HFFc6 (cell line): ENCODE measurements at regions not wholly inside any gene's neighbourhood (a gene's known extent, or its start where the extent isn't known, plus 50 kb on each side); places are given as distances from the start of the nearest gene placed in this dataset.
"Not testable (repeated sequence)": the region's sequence is repeated elsewhere in the genome, so short reads cannot be mapped to it uniquely, and the experiment has no call there.

Experiments used
- DNase-seq: peaks from one replicate; pipeline ENCODE4 v3.0.0-alpha.2; 2018
- H3K27ac Mint-ChIP-seq: 2 replicates; pipeline ENCODE4 v1.8.0; 2020; ENCODE audit warnings: mild to moderate bottlenecking, mixed read lengths
- H3K27me3 Mint-ChIP-seq: 2 replicates; pipeline ENCODE4 v1.8.0; 2021; ENCODE audit warnings: mild to moderate bottlenecking, moderate library complexity, mixed read lengths; ENCODE audit not compliant: insufficient read depth
- H3K36me3 Mint-ChIP-seq: 2 replicates; pipeline ENCODE4 v1.8.0; 2021; ENCODE audit warnings: low read depth, mixed read lengths
- H3K4me1 Mint-ChIP-seq: 2 replicates; pipeline ENCODE4 v1.8.0; 2020; ENCODE audit warnings: low read depth, mixed read lengths
- H3K4me3 Mint-ChIP-seq: 2 replicates; pipeline ENCODE4 v1.8.0; 2020; ENCODE audit warnings: mild to moderate bottlenecking, moderate library complexity, mixed read lengths
- H3K9me3 Mint-ChIP-seq: 2 replicates; pipeline ENCODE4 v1.8.0; 2020; ENCODE audit warnings: mild to moderate bottlenecking, mixed read lengths
- CTCF ChIP-seq: fragments of 200-600 bp; sonication (generic); IDR thresholded peaks from 2 replicates; pipeline ENCODE4 v1.5.0; 2021; ENCODE audit warnings: antibody characterized with exemption, mild to moderate bottlenecking

- H3K9me3 Mint-ChIP-seq = no peaks in the 10 kb centered on the region
- H3K27ac Mint-ChIP-seq = no peak overlapping the region
- TF ChIP-seq CTCF = no peak
- peaks cover 52% of the 10 kb centered on the region for H3K4me1 Mint-ChIP-seq
- H3K27me3 Mint-ChIP-seq = peaks cover 2% of the 10 kb centered on the region; the same call in 1 of the 2 replicates
- no peak for DNase-seq
- H3K36me3 Mint-ChIP-seq = peaks cover 5% of the 10 kb centered on the region; the same call in 1 of the 2 replicates
- H3K4me3 Mint-ChIP-seq = no peak overlapping the region
Measured at GRCh38 chr6:72466471-72466870, 155.4 kb upstream of the KCNQ5 start.

- H3K9me3 Mint-ChIP-seq = no peaks in the 10 kb centered on the region
- peaks cover 5% of the 10 kb centered on the region; the same call in 1 of the 2 replicates for H3K36me3 Mint-ChIP-seq
- H3K27ac Mint-ChIP-seq = no peak overlapping the region
- no peak for TF ChIP-seq CTCF
- peaks cover 46% of the 10 kb centered on the region for H3K4me1 Mint-ChIP-seq
- H3K4me3 Mint-ChIP-seq = no peak overlapping the region
- peaks cover 2% of the 10 kb centered on the region; the same call in 1 of the 2 replicates for H3K27me3 Mint-ChIP-seq
- no peak for DNase-seq
Measured at GRCh38 chr6:72466971-72467566, 154.8 kb upstream of the KCNQ5 start.

- peaks cover 35% of the 10 kb centered on the region for H3K4me1 Mint-ChIP-seq
- H3K4me3 Mint-ChIP-seq, DNase-seq, H3K9me3 Mint-ChIP-seq, H3K36me3 Mint-ChIP-seq, H3K27me3 Mint-ChIP-seq, H3K27ac Mint-ChIP-seq: not testable (repeated sequence)
Measured at GRCh38 chr6:72469406-72469983, 152.4 kb upstream of the KCNQ5 start.

GRCh38 chr6:72476051-72476450 lies 145.8 kb upstream of the KCNQ5 start:
- Mint-ChIP-seq H3K27me3 (no peaks in the 10 kb centered on the region), H3K27ac (no peak overlapping the region), H3K9me3 (no peaks in the 10 kb centered on the region; the same call in 1 of the 2 replicates), H3K4me1 (peaks cover 6% of the 10 kb centered on the region; the same call in 1 of the 2 replicates), H3K36me3 (peaks cover 5% of the 10 kb centered on the region; the same call in 1 of the 2 replicates), H3K4me3 (no peak overlapping the region)
- no peak for DNase-seq
- no peak for TF ChIP-seq CTCF

- TF ChIP-seq CTCF = no peak
- no peak for DNase-seq
- Mint-ChIP-seq H3K4me3 (no peak overlapping the region), H3K9me3 (no peaks in the 10 kb centered on the region; the same call in 1 of the 2 replicates), H3K27me3 (no peaks in the 10 kb centered on the region), H3K36me3 (peaks cover 5% of the 10 kb centered on the region; the same call in 1 of the 2 replicates), H3K4me1 (peaks cover 6% of the 10 kb centered on the region; the same call in 1 of the 2 replicates), H3K27ac (no peak overlapping the region)
Measured at GRCh38 chr6:72476646-72477045, 145.2 kb upstream of the KCNQ5 start.

GRCh38 chr6:72495441-72495840 lies 126.4 kb upstream of the KCNQ5 start:
- Mint-ChIP-seq H3K36me3 (0 out of 2 replicates have a peak, but pooled peaks cover 4% of the 10 kb centered on the region), H3K9me3 (no peaks in the 10 kb centered on the region), H3K4me3 (no peak overlapping the region), H3K27me3 (no peaks in the 10 kb centered on the region), H3K27ac (no peak overlapping the region), H3K4me1 (no peaks in the 10 kb centered on the region)
- DNase-seq = no peak
- no peak for TF ChIP-seq CTCF
